ENCODE measurements at regions not wholly inside any gene's neighbourhood (a gene's known extent, or its start where the extent isn't known, plus 50 kb on each side); places are given as distances from the start of the nearest gene placed in this dataset.

- Histone ChIP-seq H3K4me2 (ENCODE audit: low read length) (no peak overlapping the region), H2AFZ (ENCODE audit: low read depth, low read length) (no peak overlapping the region), H3K79me2 (ENCODE audit: insufficient read depth, low read length) (no peaks in the 10 kb centered on the region), H3K27ac (ENCODE audit: low read depth, low read length) (no peak overlapping the region), H3K9me3 (ENCODE audit: insufficient read depth, low read depth, low read length) (no peaks in the 10 kb centered on the region), H3K4me3 (ENCODE audit: insufficient read depth, low read depth, low read length) (no peak overlapping the region), H3K36me3 (ENCODE audit: insufficient read depth, low read length) (no peaks in the 10 kb centered on the region), H4K20me1 (ENCODE audit: insufficient read depth, low read length) (no peaks in the 10 kb centered on the region), H3K9ac (ENCODE audit: low read length) (no peak overlapping the region), H3K4me1 (ENCODE audit: insufficient read depth, low read length) (no peaks in the 10 kb centered on the region), H3K27me3 (ENCODE audit: insufficient read depth, low read length) (no peaks in the 10 kb centered on the region)
- FAIRE-seq, result no peak
- Mint-ChIP-seq H3K9me3 (ENCODE audit: unreplicated experiment) (peaks cover 5% of the 10 kb centered on the region), H3K4me1 (ENCODE audit: low read depth, unreplicated experiment) (no peaks in the 10 kb centered on the region), H3K27me3 (ENCODE audit: low read depth, unreplicated experiment) (peaks cover 30% of the 10 kb centered on the region), H3K27ac (ENCODE audit: unreplicated experiment) (no peak overlapping the region), H3K4me3 (ENCODE audit: unreplicated experiment) (no peak overlapping the region), H3K36me3 (ENCODE audit: low read depth, unreplicated experiment) (peaks cover 1% of the 10 kb centered on the region)
- TF ChIP-seq CTCF (IDR thresholded peaks at IDR 0.05; ENCODE audit: insufficient read depth, low read depth, low read length) (no peak), EZH2 (IDR thresholded peaks at IDR 0.05; ENCODE audit: insufficient read depth, low read length) (no peak)
- DNase-seq (ENCODE audit: low read depth), result no peak
Observed at GRCh38 chr7:156003220-156004162, 191.2 kb upstream of the SHH start.

GRCh38 chr7:156002362-156003066 is 190.3 kb upstream of the SHH start:
- no peak overlapping the region for H3K27ac Mint-ChIP-seq (ENCODE audit: unreplicated experiment)
- Histone ChIP-seq H2AFZ (ENCODE audit: low read depth, low read length) (no peak overlapping the region), H3K4me3 (ENCODE audit: insufficient read depth, low read depth, low read length) (no peak overlapping the region), H3K79me2 (ENCODE audit: insufficient read depth, low read length) (no peaks in the 10 kb centered on the region), H3K9me3 (ENCODE audit: insufficient read depth, low read depth, low read length) (no peaks in the 10 kb centered on the region), H3K27ac (ENCODE audit: low read depth, low read length) (no peak overlapping the region), H3K4me2 (ENCODE audit: low read length) (no peak overlapping the region), H3K4me1 (ENCODE audit: insufficient read depth, low read length) (no peaks in the 10 kb centered on the region), H3K27me3 (ENCODE audit: insufficient read depth, low read length) (no peaks in the 10 kb centered on the region), H3K9ac (ENCODE audit: low read length) (no peak overlapping the region), H3K36me3 (ENCODE audit: insufficient read depth, low read length) (no peaks in the 10 kb centered on the region), H4K20me1 (ENCODE audit: insufficient read depth, low read length) (no peaks in the 10 kb centered on the region)
- DNase-seq (ENCODE audit: low read depth) (no peak), FAIRE-seq (no peak)
- H3K4me1 Mint-ChIP-seq (ENCODE audit: low read depth, unreplicated experiment), result no peaks in the 10 kb centered on the region
- H3K4me3 Mint-ChIP-seq (ENCODE audit: unreplicated experiment), result no peak overlapping the region
- peaks cover 35% of the 10 kb centered on the region for H3K27me3 Mint-ChIP-seq (ENCODE audit: low read depth, unreplicated experiment)
- H3K9me3 Mint-ChIP-seq (ENCODE audit: unreplicated experiment), result peaks cover 5% of the 10 kb centered on the region
- TF ChIP-seq CTCF (IDR thresholded peaks at IDR 0.05; ENCODE audit: insufficient read depth, low read depth, low read length) (no peak), EZH2 (IDR thresholded peaks at IDR 0.05; ENCODE audit: insufficient read depth, low read length) (no peak)
- peaks cover 1% of the 10 kb centered on the region for H3K36me3 Mint-ChIP-seq (ENCODE audit: low read depth, unreplicated experiment)
